ENCODE measurements at regions not wholly inside any gene's neighbourhood (a gene's known extent, or its start where the extent isn't known, plus 50 kb on each side); places are given as distances from the start of the nearest gene placed in this dataset.

DNA sequence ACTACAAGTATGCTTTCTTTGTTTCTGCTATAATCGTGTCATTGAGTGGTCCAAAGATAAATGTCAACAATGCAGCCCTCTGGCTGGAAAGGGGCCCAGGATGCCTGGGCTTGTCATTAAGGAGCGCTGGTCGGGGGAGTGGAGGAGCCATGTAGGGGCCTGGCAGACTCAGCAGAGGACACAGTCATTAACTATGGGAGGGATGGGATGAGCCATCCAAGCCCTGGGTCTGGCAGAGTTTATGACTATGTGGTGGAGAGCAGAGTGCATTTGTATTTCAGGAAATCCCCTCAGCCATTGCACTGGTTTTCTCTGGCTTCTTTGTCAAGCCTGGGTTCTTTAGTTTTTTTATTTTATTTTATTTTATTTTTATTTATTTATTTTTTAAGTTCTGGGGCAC is 243.1 kb downstream of the C12orf75 start:
- no peaks in the 10 kb centered on the region for H3K9me3 ChIP-seq
- H3K4me3 ChIP-seq (ENCODE audit: low read depth, low read length) = no peak overlapping the region
- no peaks in the 10 kb centered on the region for H3K27me3 ChIP-seq
- no peaks in the 10 kb centered on the region for H3K4me1 ChIP-seq
- no peak for DNase-seq
- TF ChIP-seq, protein P1, sequence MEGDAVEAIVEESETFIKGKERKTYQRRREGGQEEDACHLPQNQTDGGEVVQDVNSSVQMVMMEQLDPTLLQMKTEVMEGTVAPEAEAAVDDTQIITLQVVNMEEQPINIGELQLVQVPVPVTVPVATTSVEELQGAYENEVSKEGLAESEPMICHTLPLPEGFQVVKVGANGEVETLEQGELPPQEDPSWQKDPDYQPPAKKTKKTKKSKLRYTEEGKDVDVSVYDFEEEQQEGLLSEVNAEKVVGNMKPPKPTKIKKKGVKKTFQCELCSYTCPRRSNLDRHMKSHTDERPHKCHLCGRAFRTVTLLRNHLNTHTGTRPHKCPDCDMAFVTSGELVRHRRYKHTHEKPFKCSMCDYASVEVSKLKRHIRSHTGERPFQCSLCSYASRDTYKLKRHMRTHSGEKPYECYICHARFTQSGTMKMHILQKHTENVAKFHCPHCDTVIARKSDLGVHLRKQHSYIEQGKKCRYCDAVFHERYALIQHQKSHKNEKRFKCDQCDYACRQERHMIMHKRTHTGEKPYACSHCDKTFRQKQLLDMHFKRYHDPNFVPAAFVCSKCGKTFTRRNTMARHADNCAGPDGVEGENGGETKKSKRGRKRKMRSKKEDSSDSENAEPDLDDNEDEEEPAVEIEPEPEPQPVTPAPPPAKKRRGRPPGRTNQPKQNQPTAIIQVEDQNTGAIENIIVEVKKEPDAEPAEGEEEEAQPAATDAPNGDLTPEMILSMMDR (IDR thresholded peaks at IDR 0.05; ENCODE audit: low read depth, low read length) = no peak
- H3K36me3 ChIP-seq = no peaks in the 10 kb centered on the region

DNA sequence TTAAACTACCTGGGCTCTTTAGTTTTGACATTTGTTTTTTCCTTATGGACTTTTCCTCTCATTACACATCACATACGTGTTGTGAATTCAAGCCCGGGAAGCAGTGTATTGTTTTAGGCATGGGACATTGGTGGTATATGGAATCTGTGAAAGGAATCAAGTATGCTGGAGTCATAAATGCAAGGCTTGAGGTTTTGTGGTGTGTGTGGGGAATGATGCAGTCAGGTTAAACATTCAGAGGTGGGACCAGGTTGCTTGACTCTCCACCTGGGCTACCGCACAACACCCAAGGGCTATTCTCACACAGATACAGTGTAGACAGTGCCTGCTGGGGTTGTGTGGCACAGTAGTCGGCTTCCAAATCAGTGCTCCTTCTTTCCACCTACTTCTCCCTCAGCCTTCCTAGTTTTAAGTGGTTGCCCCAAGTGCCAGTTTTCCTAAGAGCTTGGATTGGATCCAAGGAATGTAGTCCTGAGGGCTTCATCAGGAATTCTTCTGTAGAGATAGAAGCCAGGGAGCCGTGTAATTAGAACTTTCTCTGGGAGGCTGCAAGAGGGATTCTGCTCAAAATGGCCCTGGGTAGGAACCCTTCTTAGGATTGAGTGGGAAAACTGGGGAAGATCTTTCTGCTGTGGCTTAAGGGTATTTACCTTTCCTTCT is 243.7 kb downstream of the C12orf75 start:
- Histone ChIP-seq H3K36me3 (no peaks in the 10 kb centered on the region), H3K4me1 (no peaks in the 10 kb centered on the region), H3K27me3 (no peaks in the 10 kb centered on the region), H3K9me3 (no peaks in the 10 kb centered on the region), H3K4me3 (ENCODE audit: low read depth, low read length) (no peak overlapping the region)
- TF ChIP-seq, protein P1 (IDR thresholded peaks at IDR 0.05; ENCODE audit: low read depth, low read length) = no peak
- DNase-seq = no peak

DNA sequence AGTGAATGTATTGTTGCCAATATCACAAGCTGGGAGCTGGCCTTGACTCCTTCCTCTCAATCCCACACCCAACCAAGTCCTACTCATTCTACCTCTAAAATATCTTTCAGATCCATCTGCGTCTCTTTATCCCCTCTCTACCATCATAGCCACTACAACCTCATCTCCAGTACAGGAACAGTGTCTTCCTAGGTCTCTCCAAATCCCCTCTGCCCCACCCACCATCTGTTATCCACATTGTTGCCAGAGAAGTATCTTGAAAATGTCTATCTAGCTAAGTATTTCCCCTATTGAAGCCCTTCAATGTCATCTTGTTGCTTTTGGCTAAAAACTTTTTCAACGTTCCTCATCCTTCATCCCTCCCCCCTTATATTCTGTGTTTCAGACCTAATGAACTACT is 244.7 kb downstream of the C12orf75 start:
- H3K4me1 ChIP-seq = no peaks in the 10 kb centered on the region
- DNase-seq = no peak
- no peaks in the 10 kb centered on the region for H3K27me3 ChIP-seq
- H3K4me3 ChIP-seq (ENCODE audit: low read depth, low read length) = no peak overlapping the region
- H3K36me3 ChIP-seq = no peaks in the 10 kb centered on the region
- TF ChIP-seq, protein P1 (IDR thresholded peaks at IDR 0.05; ENCODE audit: low read depth, low read length) = no peak
- no peaks in the 10 kb centered on the region for H3K9me3 ChIP-seq

DNA sequence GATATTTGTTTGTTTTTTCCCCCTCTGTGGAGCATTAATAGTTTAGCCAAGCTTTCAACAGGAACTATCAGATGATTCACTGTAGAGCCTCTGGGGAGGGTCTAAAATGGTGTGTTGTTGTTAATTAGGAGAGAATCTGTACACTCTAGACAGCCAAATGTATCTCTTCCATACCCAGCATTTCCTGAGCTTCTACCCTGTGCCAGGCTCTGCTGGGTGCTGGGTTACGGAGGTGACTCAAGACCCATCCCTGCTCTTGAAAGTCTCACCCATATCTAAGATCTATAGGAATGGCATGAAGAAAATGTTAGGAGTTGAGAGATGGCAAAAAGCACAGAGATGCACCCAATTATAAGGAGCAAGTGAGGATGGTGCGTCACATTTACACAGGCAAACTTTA is 245.8 kb downstream of the C12orf75 start:
- Histone ChIP-seq H3K36me3 (no peaks in the 10 kb centered on the region), H3K27me3 (no peaks in the 10 kb centered on the region), H3K9me3 (no peaks in the 10 kb centered on the region), H3K4me3 (ENCODE audit: low read depth, low read length) (no peak overlapping the region), H3K4me1 (no peaks in the 10 kb centered on the region)
- DNase-seq = no peak
- TF ChIP-seq, protein P1 (IDR thresholded peaks at IDR 0.05; ENCODE audit: low read depth, low read length) = no peak

DNA sequence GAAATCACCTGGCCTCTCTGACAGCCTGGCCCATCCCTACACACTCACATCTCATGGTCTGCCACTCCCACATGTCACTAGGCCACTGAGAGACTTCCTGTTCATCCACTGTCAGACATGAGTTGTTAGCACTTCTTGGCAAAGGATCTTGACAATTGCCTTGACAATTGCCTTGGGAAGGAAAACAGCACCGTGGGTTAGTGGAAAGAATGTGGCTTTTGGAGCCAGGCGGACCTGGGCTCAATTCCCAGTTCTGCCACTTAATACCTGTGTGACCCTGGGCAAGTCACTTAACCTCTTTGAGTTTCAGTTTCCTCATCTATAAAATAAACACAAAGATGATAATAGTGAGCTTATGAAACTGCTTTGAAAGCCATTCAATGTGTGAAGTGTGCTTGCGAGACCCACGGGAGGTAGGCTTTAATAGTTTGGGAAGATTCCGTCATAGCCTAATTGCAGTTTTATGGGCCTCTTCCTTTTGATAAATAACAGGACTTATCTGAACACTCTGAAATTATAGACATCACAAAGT is 250.4 kb downstream of the C12orf75 start:
- H3K4me3 ChIP-seq (ENCODE audit: low read depth, low read length) = no peak overlapping the region
- H3K4me1 ChIP-seq = no peaks in the 10 kb centered on the region
- TF ChIP-seq, protein P1 (IDR thresholded peaks at IDR 0.05; ENCODE audit: low read depth, low read length) = no peak
- H3K36me3 ChIP-seq = no peaks in the 10 kb centered on the region
- H3K27me3 ChIP-seq = no peaks in the 10 kb centered on the region
- DNase-seq = no peak
- H3K9me3 ChIP-seq = no peaks in the 10 kb centered on the region

DNA sequence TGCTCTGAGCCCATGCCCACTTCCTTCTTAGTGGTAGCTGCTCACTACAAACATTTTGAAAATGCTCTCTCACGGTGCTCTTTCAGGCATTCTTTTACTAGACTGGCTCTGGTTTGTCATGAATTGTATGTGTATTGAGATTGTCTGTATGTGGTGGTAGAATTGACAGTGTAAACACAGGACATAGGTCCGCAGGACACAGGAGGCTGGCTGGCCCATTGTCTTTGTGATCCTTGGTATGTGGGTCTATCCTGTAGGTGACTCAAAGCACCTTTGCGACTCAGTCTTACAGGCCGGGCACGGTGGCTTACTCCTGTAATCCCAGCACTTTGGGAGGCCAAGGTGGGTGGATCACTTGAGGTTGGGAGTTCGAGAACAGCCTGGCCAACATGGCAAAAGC is 250.9 kb downstream of the C12orf75 start:
- DNase-seq = no peak
- H3K9me3 ChIP-seq = no peaks in the 10 kb centered on the region
- H3K4me1 ChIP-seq = no peaks in the 10 kb centered on the region
- H3K4me3 ChIP-seq (ENCODE audit: low read depth, low read length) = no peak overlapping the region
- TF ChIP-seq, protein P1 (IDR thresholded peaks at IDR 0.05; ENCODE audit: low read depth, low read length) = no peak
- no peaks in the 10 kb centered on the region for H3K36me3 ChIP-seq
- H3K27me3 ChIP-seq = no peaks in the 10 kb centered on the region

All from BE2C (cell line).